NCI-H226 (cell line): ENCODE measurements at regions not wholly inside any gene's neighbourhood (a gene's known extent, or its start where the extent isn't known, plus 50 kb on each side); places are given as distances from the start of the nearest gene placed in this dataset.

Experiments
- DNase-seq: peaks from one replicate; pipeline ENCODE4 v3.0.0-alpha.2; 2015

- no peak for DNase-seq
These were observed 192.1 kb upstream of the PDE1C start for GRCh38 chr7:32262315-32262714.

- DNase-seq, result no peak
These were observed 189.9 kb upstream of the PDE1C start for GRCh38 chr7:32259931-32260596.

GRCh38 chr7:32258265-32258664, 188.1 kb upstream of the PDE1C start:
- DNase-seq, result no peak

GRCh38 chr7:32257621-32258020, 187.4 kb upstream of the PDE1C start:
- DNase-seq, result no peak

- DNase-seq, result no peak
These were observed 186.6 kb upstream of the PDE1C start for GRCh38 chr7:32256811-32257210.

GRCh38 chr7:32256376-32256775, 186.2 kb upstream of the PDE1C start:
- no peak for DNase-seq

- DNase-seq, result no peak
These were observed 184.8 kb upstream of the PDE1C start for GRCh38 chr7:32255036-32255435.

GRCh38 chr7:32253299-32253698, 183.1 kb upstream of the PDE1C start:
- no peak for DNase-seq

- no peak for DNase-seq
These were observed 181.5 kb upstream of the PDE1C start for GRCh38 chr7:32251659-32252058.

GRCh38 chr7:32250471-32251260, 180.5 kb upstream of the PDE1C start:
- no peak for DNase-seq

GRCh38 chr7:32250003-32250402, 179.8 kb upstream of the PDE1C start:
- DNase-seq, result no peak

GRCh38 chr7:32248522-32248921, 178.3 kb upstream of the PDE1C start:
- DNase-seq, result no peak

GRCh38 chr7:32244806-32245345, 174.7 kb upstream of the PDE1C start:
- no peak for DNase-seq

- no peak for DNase-seq
These were observed 173.6 kb upstream of the PDE1C start for GRCh38 chr7:32243687-32244290.

GRCh38 chr7:32242436-32242835, 172.2 kb upstream of the PDE1C start:
- no peak for DNase-seq

- no peak for DNase-seq
These were observed 171.4 kb upstream of the PDE1C start for GRCh38 chr7:32241636-32242035.

GRCh38 chr7:32239764-32240163, 169.6 kb upstream of the PDE1C start:
- no peak for DNase-seq

- DNase-seq, result no peak
These were observed 158.4 kb upstream of the PDE1C start for GRCh38 chr7:32228601-32229000.

GRCh38 chr7:32227746-32228145, 157.5 kb upstream of the PDE1C start:
- DNase-seq, result no peak

GRCh38 chr7:32224276-32224675, 154.1 kb upstream of the PDE1C start:
- DNase-seq, result no peak

GRCh38 chr7:32223721-32224120, 153.5 kb upstream of the PDE1C start:
- no peak for DNase-seq

GRCh38 chr7:32223071-32223650, 153.0 kb upstream of the PDE1C start:
- no peak for DNase-seq

GRCh38 chr7:32222251-32222900, 152.2 kb upstream of the PDE1C start:
- DNase-seq, result no peak
